ENCODE measurements at regions not wholly inside any gene's neighbourhood (a gene's known extent, or its start where the extent isn't known, plus 50 kb on each side); places are given as distances from the start of the nearest gene placed in this dataset.

DNA sequence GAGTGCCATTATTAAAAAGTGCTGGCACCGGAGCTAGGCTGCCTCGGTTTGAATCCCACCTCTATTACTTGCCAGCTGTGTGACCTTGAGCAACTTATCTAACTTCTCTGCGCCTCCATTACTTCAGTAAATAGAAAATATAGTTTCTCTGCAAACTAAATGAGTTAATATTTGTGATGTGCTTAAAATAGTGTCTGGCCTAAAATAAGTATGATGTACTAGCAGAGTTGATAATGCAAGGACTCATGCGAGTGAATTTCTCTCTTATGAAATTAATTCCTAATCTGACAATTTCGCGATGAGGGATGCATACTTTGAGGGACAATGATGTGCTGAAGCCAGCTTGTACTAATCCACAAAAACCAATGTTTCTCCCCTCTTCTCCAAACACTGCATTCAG, 180.8 kb upstream of the NTF3 start:
- Histone ChIP-seq H3K27ac (ENCODE audit: low read depth in 1 of 2, low read length in 2 of 2) (no peak overlapping the region), H3K4me3 (ENCODE audit: low read depth in 1 of 3, low read length in 3 of 3) (no peak overlapping the region), H3K36me3 (ENCODE audit: control insufficient read depth in 4 of 4, insufficient read depth in 3 of 4, low read depth in 1 of 4, low read length in 3 of 4) (no peaks in the 10 kb centered on the region), H3K9me3 (ENCODE audit: control insufficient read depth in 4 of 4, low read length in 3 of 4) (no peaks in the 10 kb centered on the region), H3K27me3 (ENCODE audit: control insufficient read depth in 4 of 4, insufficient read depth in 4 of 4, low read length in 3 of 4) (peaks cover 0 to 6% (median 0%) of the 10 kb centered on the region in 4 donors), H3K9ac (ENCODE audit: low read depth in 1 of 2, low read length in 2 of 2) (no peak overlapping the region), H3K4me1 (ENCODE audit: control insufficient read depth in 4 of 4, insufficient read depth in 4 of 4, low read length in 3 of 4) (no peaks in the 10 kb centered on the region)
- TF ChIP-seq RAD21 (IDR thresholded peaks at IDR 0.05) (no peak), TAF1 (conservative IDR thresholded peaks at IDR 0.05) (no peak), RXRA (IDR thresholded peaks at IDR 0.05) (no peak)
- TF ChIP-seq, protein P1, sequence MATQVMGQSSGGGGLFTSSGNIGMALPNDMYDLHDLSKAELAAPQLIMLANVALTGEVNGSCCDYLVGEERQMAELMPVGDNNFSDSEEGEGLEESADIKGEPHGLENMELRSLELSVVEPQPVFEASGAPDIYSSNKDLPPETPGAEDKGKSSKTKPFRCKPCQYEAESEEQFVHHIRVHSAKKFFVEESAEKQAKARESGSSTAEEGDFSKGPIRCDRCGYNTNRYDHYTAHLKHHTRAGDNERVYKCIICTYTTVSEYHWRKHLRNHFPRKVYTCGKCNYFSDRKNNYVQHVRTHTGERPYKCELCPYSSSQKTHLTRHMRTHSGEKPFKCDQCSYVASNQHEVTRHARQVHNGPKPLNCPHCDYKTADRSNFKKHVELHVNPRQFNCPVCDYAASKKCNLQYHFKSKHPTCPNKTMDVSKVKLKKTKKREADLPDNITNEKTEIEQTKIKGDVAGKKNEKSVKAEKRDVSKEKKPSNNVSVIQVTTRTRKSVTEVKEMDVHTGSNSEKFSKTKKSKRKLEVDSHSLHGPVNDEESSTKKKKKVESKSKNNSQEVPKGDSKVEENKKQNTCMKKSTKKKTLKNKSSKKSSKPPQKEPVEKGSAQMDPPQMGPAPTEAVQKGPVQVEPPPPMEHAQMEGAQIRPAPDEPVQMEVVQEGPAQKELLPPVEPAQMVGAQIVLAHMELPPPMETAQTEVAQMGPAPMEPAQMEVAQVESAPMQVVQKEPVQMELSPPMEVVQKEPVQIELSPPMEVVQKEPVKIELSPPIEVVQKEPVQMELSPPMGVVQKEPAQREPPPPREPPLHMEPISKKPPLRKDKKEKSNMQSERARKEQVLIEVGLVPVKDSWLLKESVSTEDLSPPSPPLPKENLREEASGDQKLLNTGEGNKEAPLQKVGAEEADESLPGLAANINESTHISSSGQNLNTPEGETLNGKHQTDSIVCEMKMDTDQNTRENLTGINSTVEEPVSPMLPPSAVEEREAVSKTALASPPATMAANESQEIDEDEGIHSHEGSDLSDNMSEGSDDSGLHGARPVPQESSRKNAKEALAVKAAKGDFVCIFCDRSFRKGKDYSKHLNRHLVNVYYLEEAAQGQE (IDR thresholded peaks at IDR 0.05), result no peak
- TF ChIP-seq, protein P2, sequence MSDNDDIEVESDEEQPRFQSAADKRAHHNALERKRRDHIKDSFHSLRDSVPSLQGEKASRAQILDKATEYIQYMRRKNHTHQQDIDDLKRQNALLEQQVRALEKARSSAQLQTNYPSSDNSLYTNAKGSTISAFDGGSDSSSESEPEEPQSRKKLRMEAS (IDR thresholded peaks at IDR 0.05), result no peak
- WGBS, result 82% methylated on average over 6 of the region's 6 CpGs
- DNase-seq (ENCODE audit: low spot score), result no peak

DNA sequence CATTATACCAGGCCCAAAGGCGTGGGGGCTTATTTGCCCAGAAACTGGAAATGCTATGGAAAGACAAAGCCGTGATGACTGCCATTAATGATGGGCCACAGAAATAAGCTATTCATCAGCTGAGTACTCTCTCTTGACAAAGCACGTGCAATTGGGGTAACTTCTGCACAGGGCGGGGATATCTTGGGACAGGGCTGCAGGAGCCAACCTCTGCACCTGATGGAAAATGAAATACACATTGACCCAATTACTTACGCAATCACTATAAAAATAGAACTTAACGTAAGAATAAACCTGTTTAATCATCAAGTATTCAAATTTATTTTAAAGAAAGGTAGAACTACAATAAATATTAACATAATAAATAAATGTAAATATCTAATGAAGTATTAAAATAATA, 180.1 kb upstream of the NTF3 start:
- H3K9ac ChIP-seq (ENCODE audit: low read depth in 1 of 2, low read length in 2 of 2), result no peak overlapping the region
- H3K9me3 ChIP-seq (ENCODE audit: control insufficient read depth in 4 of 4, low read length in 3 of 4), result no peaks in the 10 kb centered on the region
- H3K4me1 ChIP-seq (ENCODE audit: control insufficient read depth in 4 of 4, insufficient read depth in 4 of 4, low read length in 3 of 4), result no peaks in the 10 kb centered on the region
- no peak overlapping the region for H3K27ac ChIP-seq (ENCODE audit: low read depth in 1 of 2, low read length in 2 of 2)
- H3K36me3 ChIP-seq (ENCODE audit: control insufficient read depth in 4 of 4, insufficient read depth in 3 of 4, low read depth in 1 of 4, low read length in 3 of 4), result no peaks in the 10 kb centered on the region
- 65% methylated on average over 6 of the region's 6 CpGs for WGBS
- no peak overlapping the region for H3K4me3 ChIP-seq (ENCODE audit: low read depth in 1 of 3, low read length in 3 of 3)
- DNase-seq (ENCODE audit: low spot score), result no peak
- TF ChIP-seq YY1 (IDR thresholded peaks at IDR 0.05) (no peak), FOXA2 (IDR thresholded peaks at IDR 0.05) (no peak), NR2F2 (IDR thresholded peaks at IDR 0.05) (no peak), EGR1 (IDR thresholded peaks at IDR 0.05; ENCODE audit: low read depth in 2 of 2) (no peak), RAD21 (IDR thresholded peaks at IDR 0.05) (no peak), RXRA (IDR thresholded peaks at IDR 0.05) (no peak), TAF1 (conservative IDR thresholded peaks at IDR 0.05) (no peak), HNF4G (IDR thresholded peaks at IDR 0.05) (no peak), HNF4A (conservative IDR thresholded peaks at IDR 0.05) (no peak), GABPA (IDR thresholded peaks at IDR 0.05 in 1 of 2, conservative IDR thresholded peaks at IDR 0.05 in 1 of 2) (no peak), SP1 (IDR thresholded peaks at IDR 0.05) (no peak), JUND (IDR thresholded peaks at IDR 0.05) (no peak)
- TF ChIP-seq, protein P3, sequence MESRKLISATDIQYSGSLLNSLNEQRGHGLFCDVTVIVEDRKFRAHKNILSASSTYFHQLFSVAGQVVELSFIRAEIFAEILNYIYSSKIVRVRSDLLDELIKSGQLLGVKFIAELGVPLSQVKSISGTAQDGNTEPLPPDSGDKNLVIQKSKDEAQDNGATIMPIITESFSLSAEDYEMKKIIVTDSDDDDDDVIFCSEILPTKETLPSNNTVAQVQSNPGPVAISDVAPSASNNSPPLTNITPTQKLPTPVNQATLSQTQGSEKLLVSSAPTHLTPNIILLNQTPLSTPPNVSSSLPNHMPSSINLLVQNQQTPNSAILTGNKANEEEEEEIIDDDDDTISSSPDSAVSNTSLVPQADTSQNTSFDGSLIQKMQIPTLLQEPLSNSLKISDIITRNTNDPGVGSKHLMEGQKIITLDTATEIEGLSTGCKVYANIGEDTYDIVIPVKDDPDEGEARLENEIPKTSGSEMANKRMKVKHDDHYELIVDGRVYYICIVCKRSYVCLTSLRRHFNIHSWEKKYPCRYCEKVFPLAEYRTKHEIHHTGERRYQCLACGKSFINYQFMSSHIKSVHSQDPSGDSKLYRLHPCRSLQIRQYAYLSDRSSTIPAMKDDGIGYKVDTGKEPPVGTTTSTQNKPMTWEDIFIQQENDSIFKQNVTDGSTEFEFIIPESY (IDR thresholded peaks at IDR 0.05), result no peak
- TF ChIP-seq, protein P2 (IDR thresholded peaks at IDR 0.05), result no peak
- H3K27me3 ChIP-seq (ENCODE audit: control insufficient read depth in 4 of 4, insufficient read depth in 4 of 4, low read length in 3 of 4), result peaks cover 0 to 6% (median 0%) of the 10 kb centered on the region in 4 donors
